Breast epithelium (tissue), 3 donors: ENCODE measurements at regions not wholly inside any gene's neighbourhood (a gene's known extent, or its start where the extent isn't known, plus 50 kb on each side); places are given as distances from the start of the nearest gene placed in this dataset.

Experiments used
- POLR2A ChIP-seq: fragments of 450-650 bp; IDR thresholded peaks from one replicate; pipeline ENCODE4 v1.6.1; 2016; ENCODE audit warnings: antibody characterized with exemption, mild to moderate bottlenecking, moderate library complexity
- TF ChIP-seq, protein P1 (sequence below), 3 donors: fragments of 450-650 bp; IDR thresholded peaks; one replicate each; pipeline ENCODE4 v1.5.1; 2016 to 2017; ENCODE audit warnings: antibody characterized with exemption in 3 of 3, mild to moderate bottlenecking in 3 of 3, moderate library complexity in 3 of 3

DNA sequence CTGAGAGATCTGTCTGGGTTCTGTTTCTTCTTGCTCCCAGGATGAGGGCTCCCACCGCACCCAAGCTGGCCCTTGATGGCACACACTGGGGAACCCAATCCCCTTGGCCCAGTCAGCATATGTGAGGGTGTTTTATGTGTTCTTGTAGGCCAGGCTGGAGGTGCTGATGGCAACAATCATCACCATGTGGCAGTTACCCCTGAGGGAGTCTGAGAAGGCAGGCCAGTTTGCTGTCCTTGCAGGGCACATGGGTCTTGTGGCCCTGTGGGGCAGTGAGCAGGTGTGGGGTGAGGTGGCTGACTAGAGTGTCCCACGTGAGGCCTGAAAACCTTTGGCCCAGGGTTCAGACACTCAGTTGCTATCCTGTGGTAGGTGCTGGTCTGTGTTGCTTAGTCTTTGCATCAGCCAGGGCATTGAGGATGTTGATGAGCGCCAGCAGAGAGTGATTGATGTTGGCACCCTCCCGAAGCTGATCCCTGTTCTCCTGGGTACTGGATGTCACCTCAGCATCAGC is 2183.0 kb downstream of the TP53TG3F start:
- TF ChIP-seq, protein P1, sequence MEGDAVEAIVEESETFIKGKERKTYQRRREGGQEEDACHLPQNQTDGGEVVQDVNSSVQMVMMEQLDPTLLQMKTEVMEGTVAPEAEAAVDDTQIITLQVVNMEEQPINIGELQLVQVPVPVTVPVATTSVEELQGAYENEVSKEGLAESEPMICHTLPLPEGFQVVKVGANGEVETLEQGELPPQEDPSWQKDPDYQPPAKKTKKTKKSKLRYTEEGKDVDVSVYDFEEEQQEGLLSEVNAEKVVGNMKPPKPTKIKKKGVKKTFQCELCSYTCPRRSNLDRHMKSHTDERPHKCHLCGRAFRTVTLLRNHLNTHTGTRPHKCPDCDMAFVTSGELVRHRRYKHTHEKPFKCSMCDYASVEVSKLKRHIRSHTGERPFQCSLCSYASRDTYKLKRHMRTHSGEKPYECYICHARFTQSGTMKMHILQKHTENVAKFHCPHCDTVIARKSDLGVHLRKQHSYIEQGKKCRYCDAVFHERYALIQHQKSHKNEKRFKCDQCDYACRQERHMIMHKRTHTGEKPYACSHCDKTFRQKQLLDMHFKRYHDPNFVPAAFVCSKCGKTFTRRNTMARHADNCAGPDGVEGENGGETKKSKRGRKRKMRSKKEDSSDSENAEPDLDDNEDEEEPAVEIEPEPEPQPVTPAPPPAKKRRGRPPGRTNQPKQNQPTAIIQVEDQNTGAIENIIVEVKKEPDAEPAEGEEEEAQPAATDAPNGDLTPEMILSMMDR (IDR thresholded peaks at IDR 0.05) = no peak
- no peak for TF ChIP-seq POLR2A
